Activated T-cell treated with anti-CD3 and anti-CD28 coated beads, Interleukin-2, amount 50 U/mL, for 4 hours (primary cell): ENCODE measurements at regions not wholly inside any gene's neighbourhood (a gene's known extent, or its start where the extent isn't known, plus 50 kb on each side); places are given as distances from the start of the nearest gene placed in this dataset.

Experiments used
- ATAC-seq, 2 donors: fragments of 200-7000 bp; cut with Tn5 transposase; one replicate each; pipeline ENCODE4 v1.10.0; 2021
- DNase-seq: peaks from one replicate; pipeline ENCODE4 v3.0.0-alpha.2; 2020
- H3K27me3 Mint-ChIP-seq: one replicate; pipeline ENCODE4 v1.8.0; 2021; ENCODE audit warnings: low read depth, mixed read lengths
- H3K36me3 Mint-ChIP-seq: one replicate; pipeline ENCODE4 v1.8.0; 2022; ENCODE audit warnings: mixed read lengths; ENCODE audit not compliant: insufficient read depth
- H3K4me1 Mint-ChIP-seq: one replicate; pipeline ENCODE4 v1.8.0; 2021; ENCODE audit warnings: low read depth, mixed read lengths
- H3K4me3 Mint-ChIP-seq: one replicate; pipeline ENCODE4 v1.8.0; 2021; ENCODE audit warnings: mild to moderate bottlenecking, moderate library complexity, mixed read lengths
- H3K9me3 Mint-ChIP-seq: one replicate; pipeline ENCODE4 v1.8.0; 2021; ENCODE audit warnings: mixed read lengths

- H3K9me3 Mint-ChIP-seq = peaks cover 12% of the 10 kb centered on the region
- H3K27me3 Mint-ChIP-seq = peaks cover 9% of the 10 kb centered on the region
- H3K36me3 Mint-ChIP-seq = no peaks in the 10 kb centered on the region
- H3K4me1 Mint-ChIP-seq = no peaks in the 10 kb centered on the region
- ATAC-seq (no peak), DNase-seq (no peak)
- no peak overlapping the region for H3K4me3 Mint-ChIP-seq
Observed at GRCh38 chr11:112863305-112863704, 97.9 kb upstream of the NCAM1 start.

- H3K4me3 Mint-ChIP-seq = no peak overlapping the region
- DNase-seq (no peak), ATAC-seq (no peak)
- H3K4me1 Mint-ChIP-seq = no peaks in the 10 kb centered on the region
- H3K9me3 Mint-ChIP-seq = peaks cover 12% of the 10 kb centered on the region
- H3K27me3 Mint-ChIP-seq = peaks cover 7% of the 10 kb centered on the region
- no peaks in the 10 kb centered on the region for H3K36me3 Mint-ChIP-seq
Observed at GRCh38 chr11:112864672-112865071, 96.5 kb upstream of the NCAM1 start.

- H3K27me3 Mint-ChIP-seq = peaks cover 11% of the 10 kb centered on the region
- DNase-seq = no peak
- no peak for ATAC-seq
- no peaks in the 10 kb centered on the region for H3K4me1 Mint-ChIP-seq
- no peaks in the 10 kb centered on the region for H3K9me3 Mint-ChIP-seq
- no peak overlapping the region for H3K4me3 Mint-ChIP-seq
- no peaks in the 10 kb centered on the region for H3K36me3 Mint-ChIP-seq
Observed at GRCh38 chr11:112871909-112872500, 89.2 kb upstream of the NCAM1 start.

GRCh38 chr11:112874980-112875379 is 86.2 kb upstream of the NCAM1 start:
- H3K4me1 Mint-ChIP-seq = no peaks in the 10 kb centered on the region
- DNase-seq (no peak), ATAC-seq (no peak)
- no peak overlapping the region for H3K4me3 Mint-ChIP-seq
- H3K27me3 Mint-ChIP-seq = peaks cover 9% of the 10 kb centered on the region
- no peaks in the 10 kb centered on the region for H3K36me3 Mint-ChIP-seq
- H3K9me3 Mint-ChIP-seq = no peaks in the 10 kb centered on the region

- ATAC-seq (no peak), DNase-seq (no peak)
- H3K4me3 Mint-ChIP-seq = no peak overlapping the region
- no peaks in the 10 kb centered on the region for H3K9me3 Mint-ChIP-seq
- peaks cover 5% of the 10 kb centered on the region for H3K4me1 Mint-ChIP-seq
- no peaks in the 10 kb centered on the region for H3K36me3 Mint-ChIP-seq
- H3K27me3 Mint-ChIP-seq = peaks cover 8% of the 10 kb centered on the region
Observed at GRCh38 chr11:112877581-112877980, 83.6 kb upstream of the NCAM1 start.

- DNase-seq = no peak
- no peaks in the 10 kb centered on the region for H3K36me3 Mint-ChIP-seq
- H3K4me3 Mint-ChIP-seq = no peak overlapping the region
- peaks cover 5% of the 10 kb centered on the region for H3K4me1 Mint-ChIP-seq
- peaks cover 5% of the 10 kb centered on the region for H3K27me3 Mint-ChIP-seq
- H3K9me3 Mint-ChIP-seq = no peaks in the 10 kb centered on the region
- ATAC-seq = no peak
Observed at GRCh38 chr11:112878033-112878601, 83.1 kb upstream of the NCAM1 start.

- H3K9me3 Mint-ChIP-seq = no peaks in the 10 kb centered on the region
Observed at GRCh38 chr11:112880495-112880894, 80.7 kb upstream of the NCAM1 start.

GRCh38 chr11:112881461-112881860 is 79.8 kb upstream of the NCAM1 start:
- Mint-ChIP-seq H3K9me3 (no peaks in the 10 kb centered on the region), H3K4me3 (no peak overlapping the region), H3K36me3 (no peaks in the 10 kb centered on the region), H3K4me1 (peaks cover 5% of the 10 kb centered on the region), H3K27me3 (no peaks in the 10 kb centered on the region)
- ATAC-seq = no peak
- DNase-seq = no peak

More at GRCh38 chr11:112880495-112880894, 80.7 kb upstream of the NCAM1 start:
- Mint-ChIP-seq H3K4me1 (peaks cover 5% of the 10 kb centered on the region), H3K27me3 (no peaks in the 10 kb centered on the region), H3K36me3 (no peaks in the 10 kb centered on the region), H3K4me3 (no peak overlapping the region)
- no peak for DNase-seq
- no peak for ATAC-seq

- Mint-ChIP-seq H3K27me3 (no peaks in the 10 kb centered on the region), H3K4me1 (peaks cover 5% of the 10 kb centered on the region), H3K9me3 (no peaks in the 10 kb centered on the region), H3K4me3 (no peak overlapping the region), H3K36me3 (no peaks in the 10 kb centered on the region)
- ATAC-seq (no peak), DNase-seq (no peak)
Observed at GRCh38 chr11:112882494-112883381, 78.5 kb upstream of the NCAM1 start.

- H3K4me1 Mint-ChIP-seq = peaks cover 5% of the 10 kb centered on the region
- H3K36me3 Mint-ChIP-seq = no peaks in the 10 kb centered on the region
- DNase-seq = no peak
- no peak for ATAC-seq
- H3K27me3 Mint-ChIP-seq = no peaks in the 10 kb centered on the region
- no peaks in the 10 kb centered on the region for H3K9me3 Mint-ChIP-seq
- H3K4me3 Mint-ChIP-seq = no peak overlapping the region
Observed at GRCh38 chr11:112884012-112884767, 77.0 kb upstream of the NCAM1 start.

- Mint-ChIP-seq H3K4me1 (peaks cover 2% of the 10 kb centered on the region), H3K9me3 (no peaks in the 10 kb centered on the region), H3K27me3 (peaks cover 4% of the 10 kb centered on the region), H3K4me3 (no peak overlapping the region), H3K36me3 (no peaks in the 10 kb centered on the region)
- ATAC-seq (no peak), DNase-seq (no peak)
Observed at GRCh38 chr11:112885744-112886433, 75.3 kb upstream of the NCAM1 start.

- Mint-ChIP-seq H3K4me3 (no peak overlapping the region), H3K27me3 (peaks cover 4% of the 10 kb centered on the region), H3K4me1 (no peaks in the 10 kb centered on the region), H3K36me3 (no peaks in the 10 kb centered on the region), H3K9me3 (no peaks in the 10 kb centered on the region)
- ATAC-seq (no peak), DNase-seq (no peak)
Observed at GRCh38 chr11:112886434-112887370, 74.5 kb upstream of the NCAM1 start.

- no peak for DNase-seq
- no peak for ATAC-seq
- Mint-ChIP-seq H3K9me3 (no peaks in the 10 kb centered on the region), H3K4me1 (no peaks in the 10 kb centered on the region), H3K27me3 (peaks cover 8% of the 10 kb centered on the region), H3K36me3 (no peaks in the 10 kb centered on the region), H3K4me3 (no peak overlapping the region)
Observed at GRCh38 chr11:112889446-112889845, 71.8 kb upstream of the NCAM1 start.
